ENCODE measurements at regions not wholly inside any gene's neighbourhood (a gene's known extent, or its start where the extent isn't known, plus 50 kb on each side); places are given as distances from the start of the nearest gene placed in this dataset.

- DNase-seq (ENCODE audit: low read depth), result no peak
These were observed 327.5 kb downstream of the C11orf87 start for GRCh38 chr11:109749476-109749875.

- DNase-seq (ENCODE audit: low read depth), result no peak
These were observed 329.0 kb downstream of the C11orf87 start for GRCh38 chr11:109750964-109751363.

DNA sequence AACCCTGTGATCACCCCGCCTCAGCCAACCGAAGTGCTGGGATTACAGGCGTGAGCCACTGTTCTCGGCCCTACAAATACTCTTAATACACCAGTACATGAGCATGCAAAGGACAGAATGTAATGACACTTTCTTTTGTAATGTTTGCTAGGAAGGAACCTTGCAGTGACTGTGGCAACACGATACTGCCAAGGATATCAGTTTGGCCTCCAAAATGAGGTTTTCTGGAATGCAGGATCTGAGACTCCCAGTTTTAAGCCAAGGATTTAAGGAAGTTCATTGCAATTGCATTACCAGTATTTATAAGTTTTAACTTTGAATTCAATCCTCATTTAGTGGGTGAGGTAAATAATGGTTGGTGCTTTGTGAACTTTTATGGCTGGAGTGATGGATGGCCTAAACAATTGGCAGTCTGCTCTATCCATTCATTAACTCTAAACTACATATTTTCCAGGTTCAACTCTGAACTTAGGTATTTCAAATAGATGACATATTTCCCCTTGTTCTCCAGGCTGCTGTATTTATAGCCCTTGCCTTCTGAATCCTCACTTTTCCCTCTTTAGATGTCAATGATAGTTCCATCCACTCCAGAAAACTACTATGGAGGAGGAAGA lies 330.3 kb downstream of the C11orf87 start:
- DNase-seq (ENCODE audit: low read depth), result no peak

DNA sequence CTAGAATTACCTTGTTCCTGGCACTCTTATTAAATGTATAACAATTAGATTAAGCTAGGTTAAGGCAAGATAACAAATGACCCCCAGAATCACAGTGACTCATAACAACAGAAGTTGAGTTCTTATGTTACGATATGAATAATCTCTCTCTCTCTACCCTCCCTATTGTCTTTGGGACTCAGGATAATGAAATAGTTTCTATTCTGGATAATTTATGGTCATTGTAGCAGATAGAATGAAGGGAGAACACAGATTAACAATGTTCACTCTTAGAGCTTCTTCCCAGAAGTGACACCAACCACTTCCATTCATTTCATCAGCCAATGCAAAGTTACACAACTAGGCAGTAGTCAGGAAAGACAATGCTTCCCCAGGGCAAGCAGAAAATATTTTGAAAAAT lies 334.5 kb downstream of the C11orf87 start:
- DNase-seq (ENCODE audit: low read depth), result no peak

DNA sequence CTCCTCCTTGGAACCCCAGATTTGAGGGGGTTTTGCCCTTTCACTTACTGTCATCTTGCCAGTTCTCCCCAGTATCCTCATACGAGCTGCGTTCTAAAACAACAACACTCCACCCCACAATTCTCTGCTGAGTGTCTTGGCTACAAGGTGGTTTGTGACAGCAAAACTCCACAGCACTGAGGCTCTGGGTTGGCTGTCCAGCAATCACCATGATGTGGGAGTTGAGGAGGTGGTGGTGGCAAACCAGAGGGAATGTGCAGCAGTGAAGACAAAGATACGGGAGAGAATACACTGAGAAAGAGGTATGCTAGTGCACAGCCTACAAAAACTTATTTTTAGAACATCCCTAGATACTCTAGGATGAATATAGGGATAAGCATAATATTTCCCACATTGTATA lies 335.0 kb downstream of the C11orf87 start:
- DNase-seq (ENCODE audit: low read depth), result no peak

DNA sequence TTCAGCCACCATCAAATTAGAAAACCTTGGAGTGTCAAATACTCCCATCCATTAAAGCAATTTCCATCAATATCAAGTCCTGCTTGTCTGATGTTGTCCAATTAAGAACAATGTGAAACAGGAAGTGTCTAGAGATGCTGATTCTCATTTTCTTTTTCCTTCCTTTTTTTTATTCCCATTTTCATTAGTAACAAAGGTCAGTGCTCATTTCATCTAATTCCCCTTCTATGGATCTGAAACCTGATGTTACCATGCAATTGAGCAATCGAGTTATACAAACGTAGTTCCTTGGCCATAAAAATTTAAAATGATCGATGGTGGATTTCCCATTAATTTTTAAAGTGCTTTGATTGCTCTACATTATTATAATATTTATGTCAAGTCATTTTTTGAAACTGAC lies 330.6 kb upstream of the ZC3H12C start:
- DNase-seq (ENCODE audit: low read depth), result no peak

- no peak for DNase-seq (ENCODE audit: low read depth)
These were observed 327.4 kb upstream of the ZC3H12C start for GRCh38 chr11:109765709-109766311.

- no peak for DNase-seq (ENCODE audit: low read depth)
These were observed 323.3 kb upstream of the ZC3H12C start for GRCh38 chr11:109769858-109770257.

- DNase-seq (ENCODE audit: low read depth), result no peak
These were observed 322.9 kb upstream of the ZC3H12C start for GRCh38 chr11:109770323-109770722.

GRCh38 chr11:109772892-109773291 lies 320.3 kb upstream of the ZC3H12C start:
- DNase-seq (ENCODE audit: low read depth), result no peak

DNA sequence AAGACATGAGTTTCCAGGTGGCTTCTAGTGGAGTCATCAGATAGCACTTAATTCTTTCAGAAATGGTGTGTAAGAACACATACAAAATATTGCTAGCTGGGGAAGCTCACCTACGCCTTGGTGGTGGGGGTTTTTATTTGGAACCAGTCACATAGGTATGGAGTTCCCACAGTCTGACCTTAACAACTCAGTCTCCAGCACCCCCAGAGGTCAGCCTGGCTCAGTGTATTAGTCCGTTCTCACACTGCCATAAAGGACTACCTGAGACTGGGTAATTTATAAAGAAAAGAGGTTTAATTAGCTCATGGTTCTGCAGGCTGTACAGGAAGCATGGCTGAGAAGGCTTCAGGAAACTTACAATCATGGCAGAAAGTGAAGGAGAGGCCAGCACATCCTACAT lies 317.5 kb upstream of the ZC3H12C start:
- DNase-seq (ENCODE audit: low read depth), result no peak

GRCh38 chr11:109783014-109783413 lies 310.2 kb upstream of the ZC3H12C start:
- DNase-seq (ENCODE audit: low read depth), result no peak

GRCh38 chr11:109783840-109784239 lies 309.4 kb upstream of the ZC3H12C start:
- no peak for DNase-seq (ENCODE audit: low read depth)

GRCh38 chr11:109784536-109784935 lies 308.7 kb upstream of the ZC3H12C start:
- DNase-seq (ENCODE audit: low read depth), result no peak

DNA sequence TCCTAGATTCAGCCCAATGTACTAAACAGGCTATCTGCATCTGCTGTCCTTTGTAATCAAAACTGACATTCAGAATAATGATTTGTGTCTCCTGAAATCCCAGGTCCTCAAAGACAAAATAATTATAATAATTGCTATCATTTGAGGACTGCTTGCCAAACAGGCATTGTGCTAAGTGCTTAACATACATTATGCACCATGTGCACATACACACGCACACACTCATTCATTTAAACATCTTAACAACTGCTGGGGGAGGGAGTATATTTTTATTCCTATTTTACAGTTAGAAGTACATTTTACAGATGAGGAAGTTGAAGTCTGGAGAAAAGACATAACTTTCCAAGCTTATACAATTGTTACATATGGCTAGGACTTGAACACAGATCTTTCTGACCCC lies 308.0 kb upstream of the ZC3H12C start:
- DNase-seq (ENCODE audit: low read depth), result no peak

GRCh38 chr11:109785714-109786113 lies 307.5 kb upstream of the ZC3H12C start:
- no peak for DNase-seq (ENCODE audit: low read depth)

DNA sequence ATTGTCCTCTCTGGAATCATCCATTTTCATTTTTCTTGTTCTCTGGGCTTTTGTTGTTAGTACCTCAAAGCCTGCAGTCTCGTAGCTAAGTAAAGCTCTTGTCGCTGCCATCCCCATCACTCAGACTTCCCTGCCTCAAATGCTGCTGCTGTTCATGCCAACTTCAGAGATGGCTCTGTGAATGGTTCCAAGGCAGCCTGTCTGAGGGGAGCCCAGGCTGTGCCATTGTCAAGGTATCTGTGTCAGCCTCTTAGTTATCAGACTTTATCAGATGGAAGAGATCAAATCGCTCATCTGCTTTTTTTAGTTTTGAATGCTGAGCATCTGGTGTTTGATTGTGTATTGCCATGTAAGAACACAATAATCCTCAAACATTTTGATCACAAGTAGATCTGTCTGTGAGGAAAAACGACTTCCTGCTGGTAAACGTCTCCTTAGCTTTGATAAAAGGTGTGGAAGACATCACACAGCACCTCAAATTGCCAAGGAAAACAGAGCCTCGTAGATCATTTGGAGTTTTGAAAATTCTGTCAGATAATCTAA lies 304.2 kb upstream of the ZC3H12C start:
- no peak for DNase-seq (ENCODE audit: low read depth)

- no peak for DNase-seq (ENCODE audit: low read depth)
These were observed 303.3 kb upstream of the ZC3H12C start for GRCh38 chr11:109789901-109790300.

DNA sequence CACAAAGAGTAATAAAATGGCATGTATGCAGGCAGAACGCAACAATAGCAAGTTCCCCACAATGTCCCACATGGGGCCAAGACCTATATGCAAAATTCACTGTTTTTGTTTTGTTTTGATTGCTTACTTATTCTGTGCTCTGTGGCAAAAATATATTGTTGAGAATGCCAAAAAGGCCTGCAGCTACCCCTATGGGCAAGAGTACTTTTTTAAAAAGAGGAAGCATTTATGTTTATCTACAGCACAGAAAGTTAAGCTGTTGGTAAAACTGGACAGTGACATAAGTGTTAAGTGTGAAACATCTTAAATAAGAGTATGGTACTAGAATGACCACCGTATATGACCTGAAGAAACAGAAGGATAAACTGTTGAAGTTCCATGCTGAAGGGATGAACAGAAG lies 301.9 kb upstream of the ZC3H12C start:
- no peak for DNase-seq (ENCODE audit: low read depth)

GRCh38 chr11:109794501-109794900 lies 298.7 kb upstream of the ZC3H12C start:
- no peak for DNase-seq (ENCODE audit: low read depth)

DNA sequence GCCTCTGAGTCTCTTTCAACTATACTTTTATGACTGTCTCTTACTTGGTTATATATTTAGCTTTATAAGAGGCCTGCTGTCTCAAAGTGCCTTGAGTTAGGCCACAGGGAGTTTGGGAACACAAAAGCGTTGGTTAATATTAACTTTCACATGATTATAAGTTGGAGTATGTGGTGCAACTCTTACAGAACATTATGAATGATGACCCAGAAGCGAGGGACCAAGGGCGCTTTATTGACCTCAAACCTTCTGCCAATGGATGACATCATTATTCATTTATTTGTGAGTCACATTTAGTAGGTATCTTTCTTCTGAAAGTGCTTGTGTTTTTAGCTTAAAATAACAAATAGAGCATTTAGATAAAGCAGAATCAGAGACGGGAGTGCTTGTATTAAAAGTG lies 298.0 kb upstream of the ZC3H12C start:
- DNase-seq (ENCODE audit: low read depth), result no peak

DNA sequence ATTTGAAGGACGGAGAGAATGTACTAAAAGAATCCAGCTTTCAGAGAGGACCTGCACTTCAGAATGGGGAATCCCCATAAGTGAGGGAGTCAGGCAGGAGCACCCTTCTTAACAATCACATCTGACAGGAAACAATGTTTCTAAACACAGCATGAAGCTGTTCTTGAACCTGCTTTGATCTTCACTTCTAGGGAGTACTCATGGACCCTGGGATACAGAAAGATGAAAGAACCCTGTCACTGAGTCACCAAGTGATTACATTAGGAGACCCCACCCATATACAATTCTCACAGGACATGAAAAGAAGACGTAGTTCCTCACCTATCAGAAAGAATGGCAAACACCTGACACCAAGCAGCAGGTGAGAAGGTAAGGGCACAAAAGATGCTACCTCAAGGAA lies 296.9 kb upstream of the ZC3H12C start:
- no peak for DNase-seq (ENCODE audit: low read depth)

GRCh38 chr11:109798521-109798920 lies 294.7 kb upstream of the ZC3H12C start:
- no peak for DNase-seq (ENCODE audit: low read depth)

DNA sequence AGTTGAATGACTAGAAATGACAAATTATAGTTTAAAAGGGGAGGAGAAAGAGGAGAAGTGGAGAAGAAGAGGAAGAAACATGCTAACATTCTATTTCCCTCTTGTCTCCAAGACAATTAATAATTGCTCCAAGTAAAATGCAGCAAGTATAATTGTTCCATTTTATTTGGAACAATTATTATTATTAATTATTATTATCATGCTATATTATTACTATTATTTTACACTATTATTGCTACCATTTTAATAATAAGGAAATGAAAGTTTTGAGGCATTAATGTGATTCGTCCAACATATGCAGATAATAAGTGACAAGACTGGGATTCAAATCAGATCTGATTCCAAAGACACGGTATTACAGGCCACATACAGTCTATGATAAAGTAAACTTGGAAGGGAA lies 293.6 kb upstream of the ZC3H12C start:
- no peak for DNase-seq (ENCODE audit: low read depth)

All from HS-5 (cell line).